ENCODE measurements at regions not wholly inside any gene's neighbourhood (a gene's known extent, or its start where the extent isn't known, plus 50 kb on each side); places are given as distances from the start of the nearest gene placed in this dataset.

- DNase-seq, result no peak
Observed at GRCh38 chr13:58773280-58773859, 1141.8 kb downstream of the PCDH17 start.

GRCh38 chr13:58782736-58783135 lies 1151.2 kb downstream of the PCDH17 start:
- DNase-seq, result no peak

- no peak for DNase-seq
Observed at GRCh38 chr13:58792854-58793253, 1161.3 kb downstream of the PCDH17 start.

GRCh38 chr13:58795715-58796114 lies 1164.2 kb downstream of the PCDH17 start:
- DNase-seq, result no peak

GRCh38 chr13:58804832-58805231 lies 1173.3 kb downstream of the PCDH17 start:
- no peak for DNase-seq

- DNase-seq, result no peak
Observed at GRCh38 chr13:58806401-58806800, 1174.9 kb downstream of the PCDH17 start.

GRCh38 chr13:58823701-58824100 lies 1192.2 kb downstream of the PCDH17 start:
- DNase-seq, result no peak

- DNase-seq, result no peak
Observed at GRCh38 chr13:58827904-58828303, 1196.4 kb downstream of the PCDH17 start.

GRCh38 chr13:58830841-58831240 lies 1199.3 kb downstream of the PCDH17 start:
- no peak for DNase-seq

- DNase-seq, result no peak
Observed at GRCh38 chr13:58838615-58839014, 1207.1 kb downstream of the PCDH17 start.

- no peak for DNase-seq
Observed at GRCh38 chr13:58843071-58843470, 1211.5 kb downstream of the PCDH17 start.

- no peak for DNase-seq
Observed at GRCh38 chr13:58843567-58843966, 1212.0 kb downstream of the PCDH17 start.

- no peak for DNase-seq
Observed at GRCh38 chr13:58850161-58850560, 1218.6 kb downstream of the PCDH17 start.

GRCh38 chr13:58852076-58852475 lies 1220.5 kb downstream of the PCDH17 start:
- DNase-seq, result no peak

GRCh38 chr13:58855283-58855682 lies 1223.7 kb downstream of the PCDH17 start:
- no peak for DNase-seq

- DNase-seq, result no peak
Observed at GRCh38 chr13:58858870-58859371, 1227.4 kb downstream of the PCDH17 start.

- DNase-seq, result no peak
Observed at GRCh38 chr13:58865286-58865685, 1233.7 kb downstream of the PCDH17 start.

- DNase-seq, result no peak
Observed at GRCh38 chr13:58869566-58869965, 1238.0 kb downstream of the PCDH17 start.

- DNase-seq, result no peak
Observed at GRCh38 chr13:58876473-58876872, 1244.9 kb downstream of the PCDH17 start.

- DNase-seq, result no peak
Observed at GRCh38 chr13:58879114-58879513, 1247.6 kb downstream of the PCDH17 start.

- DNase-seq, result no peak
Observed at GRCh38 chr13:58882516-58882915, 1251.0 kb downstream of the PCDH17 start.

- DNase-seq, result no peak
Observed at GRCh38 chr13:58883405-58883804, 1251.9 kb downstream of the PCDH17 start.

GRCh38 chr13:58884353-58885209 lies 1253.0 kb downstream of the PCDH17 start:
- no peak for DNase-seq
